NT2/D1 (cell line): ENCODE measurements at regions not wholly inside any gene's neighbourhood (a gene's known extent, or its start where the extent isn't known, plus 50 kb on each side); places are given as distances from the start of the nearest gene placed in this dataset.

Source experiments
- DNase-seq: peaks from one replicate; pipeline ENCODE4 v3.0.0-alpha.2; 2011; ENCODE audit warnings: low read depth, low spot score
- H3K27me3 ChIP-seq: 2 replicates; pipeline ENCODE4 v1.6.0; 2011; ENCODE audit warnings: mild to moderate bottlenecking; ENCODE audit not compliant: insufficient read length, insufficient read depth
- H3K36me3 ChIP-seq: 2 replicates; pipeline ENCODE4 v1.6.1; 2011; ENCODE audit warnings: mild to moderate bottlenecking, low read length, mixed read lengths; ENCODE audit not compliant: insufficient read depth, insufficient read length
- H3K4me1 ChIP-seq: 2 replicates; pipeline ENCODE4 v1.5.1; 2011; ENCODE audit not compliant: insufficient read depth, insufficient read length
- H3K4me3 ChIP-seq: 2 replicates; pipeline ENCODE4 v1.5.1; 2011; ENCODE audit warnings: low read depth; ENCODE audit not compliant: insufficient read length
- H3K9ac ChIP-seq: 2 replicates; pipeline ENCODE4 v1.6.0; 2011; ENCODE audit warnings: low read depth; ENCODE audit not compliant: insufficient read length
- H3K9me3 ChIP-seq: 2 replicates; pipeline ENCODE4 v1.5.1; 2011; ENCODE audit warnings: mild to moderate bottlenecking, low read length; ENCODE audit not compliant: insufficient read depth
- SUZ12 ChIP-seq: IDR thresholded peaks from 2 replicates; pipeline ENCODE4 v1.6.1; 2011; ENCODE audit not compliant: insufficient read length, insufficient read depth; ENCODE audit errors: extremely low read depth
- YY1 ChIP-seq: IDR thresholded peaks from 2 replicates; pipeline ENCODE4 v1.6.1; 2011; ENCODE audit not compliant: insufficient read length, insufficient read depth
- ZNF274 ChIP-seq: IDR thresholded peaks from 2 replicates; pipeline ENCODE4 v1.6.1; 2011; ENCODE audit warnings: mild to moderate bottlenecking, low read depth, low read length

GRCh38 chr3:72479651-72480215 is 368.5 kb downstream of the SHQ1 start:
- DNase-seq, result no peak
- H3K4me1 ChIP-seq, result no peaks in the 10 kb centered on the region
- H3K9me3 ChIP-seq, result no peaks in the 10 kb centered on the region
- TF ChIP-seq YY1 (no peak), ZNF274 (no peak), SUZ12 (no peak)
- H3K27me3 ChIP-seq, result no peaks in the 10 kb centered on the region
- H3K36me3 ChIP-seq, result no peaks in the 10 kb centered on the region
- H3K9ac ChIP-seq, result no peak overlapping the region
- no peak overlapping the region for H3K4me3 ChIP-seq

- TF ChIP-seq SUZ12 (no peak), ZNF274 (no peak), YY1 (no peak)
- DNase-seq, result no peak
- H3K36me3 ChIP-seq, result no peaks in the 10 kb centered on the region
- H3K4me3 ChIP-seq, result no peak overlapping the region
- H3K9ac ChIP-seq, result no peak overlapping the region
- no peaks in the 10 kb centered on the region for H3K9me3 ChIP-seq
- no peaks in the 10 kb centered on the region for H3K27me3 ChIP-seq
- no peaks in the 10 kb centered on the region for H3K4me1 ChIP-seq
Measured at GRCh38 chr3:72476139-72476483, 372.1 kb downstream of the SHQ1 start.

- Histone ChIP-seq H3K4me3 (no peak overlapping the region), H3K27me3 (no peaks in the 10 kb centered on the region), H3K9me3 (no peaks in the 10 kb centered on the region), H3K9ac (no peak overlapping the region), H3K4me1 (no peaks in the 10 kb centered on the region), H3K36me3 (no peaks in the 10 kb centered on the region)
- TF ChIP-seq SUZ12 (no peak), YY1 (no peak), ZNF274 (no peak)
- DNase-seq, result no peak
Measured at GRCh38 chr3:72475258-72476138, 372.7 kb downstream of the SHQ1 start.

GRCh38 chr3:72474775-72475174 is 373.5 kb downstream of the SHQ1 start:
- DNase-seq, result no peak
- H3K4me3 ChIP-seq, result no peak overlapping the region
- H3K36me3 ChIP-seq, result no peaks in the 10 kb centered on the region
- no peak overlapping the region for H3K9ac ChIP-seq
- no peaks in the 10 kb centered on the region for H3K27me3 ChIP-seq
- no peaks in the 10 kb centered on the region for H3K9me3 ChIP-seq
- no peaks in the 10 kb centered on the region for H3K4me1 ChIP-seq
- TF ChIP-seq ZNF274 (no peak), YY1 (no peak), SUZ12 (no peak)

DNA sequence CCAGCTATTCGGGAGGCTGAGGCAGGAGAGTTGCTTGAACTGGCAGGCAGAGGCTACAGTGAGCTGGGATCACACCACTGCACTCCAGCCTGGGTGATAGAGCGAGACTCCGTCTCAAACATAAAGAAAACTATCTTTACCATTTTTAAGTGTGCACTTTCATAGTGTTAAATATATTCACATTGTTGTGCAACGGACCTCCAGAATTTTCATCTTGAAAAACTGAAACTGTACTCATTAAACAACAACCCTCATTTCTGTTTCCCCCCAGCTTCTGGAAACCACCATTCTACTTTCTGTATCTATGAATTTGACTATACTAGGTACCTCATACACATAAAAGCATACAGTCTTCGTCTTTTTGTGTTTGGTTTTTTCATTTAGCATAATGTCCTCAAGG is 375.1 kb downstream of the SHQ1 start:
- no peak for DNase-seq
- Histone ChIP-seq H3K9ac (no peak overlapping the region), H3K36me3 (no peaks in the 10 kb centered on the region), H3K9me3 (no peaks in the 10 kb centered on the region), H3K4me1 (no peaks in the 10 kb centered on the region), H3K4me3 (no peak overlapping the region), H3K27me3 (no peaks in the 10 kb centered on the region)
- TF ChIP-seq SUZ12 (no peak), ZNF274 (no peak), YY1 (no peak)

DNA sequence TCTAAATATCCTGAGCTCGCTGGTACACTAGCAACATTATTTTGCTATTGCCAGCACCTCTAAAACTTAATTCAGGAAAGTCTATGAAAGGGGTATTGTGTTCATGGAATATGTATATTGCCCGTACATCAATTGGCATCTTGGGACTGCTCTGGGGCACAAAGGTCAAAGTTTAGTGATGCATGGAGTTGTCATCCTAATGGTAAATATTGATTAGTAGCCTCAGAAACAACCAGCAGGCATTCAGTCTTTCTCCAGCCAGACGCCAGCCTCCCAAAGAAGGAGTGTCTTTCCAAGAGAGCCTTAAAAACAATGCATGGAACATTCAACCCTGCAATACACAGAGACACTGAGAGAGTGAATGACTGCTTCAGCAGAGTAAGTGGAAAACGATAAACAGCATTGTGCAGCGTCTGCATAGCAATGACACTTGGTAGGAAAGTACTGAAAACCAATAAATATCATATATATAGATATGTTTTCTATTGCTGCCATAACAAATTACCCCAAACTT is 377.3 kb downstream of the SHQ1 start:
- Histone ChIP-seq H3K4me1 (no peaks in the 10 kb centered on the region), H3K4me3 (no peak overlapping the region), H3K27me3 (no peaks in the 10 kb centered on the region), H3K9me3 (no peaks in the 10 kb centered on the region), H3K36me3 (no peaks in the 10 kb centered on the region), H3K9ac (no peak overlapping the region)
- no peak for DNase-seq
- TF ChIP-seq YY1 (no peak), SUZ12 (no peak), ZNF274 (no peak)

GRCh38 chr3:72465853-72466252 is 382.4 kb downstream of the SHQ1 start:
- no peaks in the 10 kb centered on the region for H3K9me3 ChIP-seq
- no peaks in the 10 kb centered on the region for H3K4me1 ChIP-seq
- no peak for DNase-seq
- no peaks in the 10 kb centered on the region for H3K36me3 ChIP-seq
- H3K4me3 ChIP-seq, result no peak overlapping the region
- no peak overlapping the region for H3K9ac ChIP-seq
- peaks cover 4% of the 10 kb centered on the region for H3K27me3 ChIP-seq
- no peak for TF ChIP-seq ZNF274
- no peak for TF ChIP-seq SUZ12
- no peak for TF ChIP-seq YY1
